HG02943 (cell line): ENCODE measurements at regions not wholly inside any gene's neighbourhood (a gene's known extent, or its start where the extent isn't known, plus 50 kb on each side); places are given as distances from the start of the nearest gene placed in this dataset.

Experiments
- ATAC-seq: cut with Tn5 transposase; IDR thresholded peaks from one replicate; pipeline ENCODE4 v1.9.1; 2021; ENCODE audit warnings: mild to moderate bottlenecking, low read depth, moderate library complexity; ENCODE audit not compliant: unreplicated experiment

GRCh38 chr1:83531521-83532309 lies 467.2 kb downstream of the TTLL7 start:
- ATAC-seq: no peak

DNA sequence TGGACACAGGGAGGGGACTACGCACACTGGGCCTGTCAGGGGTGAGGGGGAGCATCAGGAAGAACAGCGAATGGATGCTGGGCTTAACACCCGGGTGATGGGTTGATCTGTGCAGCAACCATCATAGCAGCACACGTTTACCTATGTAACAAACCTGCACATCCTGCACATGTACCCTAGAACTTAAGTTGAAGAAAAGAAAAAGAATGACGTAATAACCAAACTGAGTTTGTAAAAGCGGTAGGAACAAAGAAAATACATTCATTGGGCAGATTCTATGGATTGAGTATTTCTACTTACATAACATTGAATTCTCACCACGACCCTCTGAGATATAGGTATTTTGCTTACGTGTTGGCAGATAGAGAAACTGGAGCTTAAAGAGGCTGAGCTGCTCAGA lies 468.4 kb downstream of the TTLL7 start:
- no peak for ATAC-seq

GRCh38 chr1:83527987-83528386 lies 470.9 kb downstream of the TTLL7 start:
- no peak for ATAC-seq

DNA sequence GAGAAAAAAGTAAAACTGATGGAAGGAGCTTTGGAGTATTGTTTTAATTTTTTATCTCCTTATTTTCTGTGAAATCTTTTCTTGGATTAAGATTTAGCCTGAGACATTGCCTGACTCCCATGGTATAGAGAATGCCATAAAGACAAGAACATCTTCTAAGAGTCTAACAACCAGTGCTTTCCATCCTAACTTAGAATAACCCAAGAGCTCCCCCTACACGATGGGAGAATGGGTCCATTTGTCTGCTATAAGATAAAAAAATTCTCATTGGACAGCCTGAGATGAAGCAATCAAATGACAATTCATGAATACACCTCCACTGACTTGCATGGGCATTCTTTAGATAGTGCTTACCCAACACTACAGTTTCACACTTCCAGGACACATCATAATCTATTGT lies 478.1 kb downstream of the TTLL7 start:
- no peak for ATAC-seq

- ATAC-seq: no peak
Measured at GRCh38 chr1:83516369-83516768, 482.6 kb downstream of the TTLL7 start.

DNA sequence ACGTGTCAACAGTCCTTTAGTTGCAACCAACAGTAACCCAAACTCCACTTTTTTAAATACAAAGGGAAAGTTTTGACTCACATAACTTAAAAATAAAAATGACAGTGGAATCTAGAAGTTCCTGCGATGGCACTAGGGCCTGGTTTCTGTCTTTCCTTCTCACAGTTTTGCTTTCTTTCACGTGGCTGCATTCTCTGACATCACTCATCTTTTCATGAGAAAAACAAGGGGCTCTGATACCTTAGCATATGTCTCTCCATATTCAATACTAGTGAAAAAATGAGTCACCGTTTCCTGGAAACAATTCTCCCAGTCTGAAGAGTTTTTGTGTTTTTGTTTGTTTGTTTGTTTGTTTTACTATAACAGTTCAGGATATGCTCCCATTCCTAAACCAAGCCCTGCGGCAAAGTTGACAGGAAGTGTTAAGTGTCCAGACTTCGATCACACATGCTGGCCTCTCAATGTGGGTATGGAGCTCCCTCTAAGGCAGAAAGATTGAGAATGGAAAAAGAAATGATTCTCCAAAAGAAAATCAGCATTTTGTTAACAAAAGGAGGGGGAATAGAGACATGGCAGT lies 483.3 kb downstream of the TTLL7 start:
- ATAC-seq: no peak

- ATAC-seq: no peak
Measured at GRCh38 chr1:83512373-83513193, 486.3 kb downstream of the TTLL7 start.

- no peak for ATAC-seq
Measured at GRCh38 chr1:83511146-83511726, 487.7 kb downstream of the TTLL7 start.

- ATAC-seq: no peak
Measured at GRCh38 chr1:83509301-83509781, 489.6 kb downstream of the TTLL7 start.

GRCh38 chr1:83508485-83509151 lies 490.3 kb downstream of the TTLL7 start:
- peak; percentile 95 for ATAC-seq

- ATAC-seq: no peak
Measured at GRCh38 chr1:83505148-83505547, 493.8 kb downstream of the TTLL7 start.

GRCh38 chr1:83503153-83503552 lies 495.8 kb downstream of the TTLL7 start:
- no peak for ATAC-seq

GRCh38 chr1:83500987-83501591 lies 497.8 kb downstream of the TTLL7 start:
- ATAC-seq: peak; percentile 86

DNA sequence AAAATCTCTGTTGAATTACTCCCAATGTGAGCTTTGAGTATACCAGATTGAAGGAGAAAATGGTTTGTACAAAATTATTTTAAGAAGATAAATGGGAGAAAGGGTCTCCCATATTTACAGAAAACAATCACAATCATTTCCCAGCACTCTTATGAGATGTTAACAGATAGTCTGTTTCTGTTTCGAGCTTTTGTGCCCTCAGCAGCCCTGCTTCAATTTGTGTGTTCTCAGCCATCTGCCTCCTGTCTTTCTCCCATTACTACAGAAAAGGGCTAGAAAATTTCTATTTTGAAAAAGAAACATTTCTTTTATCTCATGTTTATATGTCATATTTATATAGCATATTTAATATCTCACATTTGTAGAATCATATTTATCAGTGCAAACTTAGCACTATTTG lies 498.4 kb downstream of the TTLL7 start:
- ATAC-seq: no peak

DNA sequence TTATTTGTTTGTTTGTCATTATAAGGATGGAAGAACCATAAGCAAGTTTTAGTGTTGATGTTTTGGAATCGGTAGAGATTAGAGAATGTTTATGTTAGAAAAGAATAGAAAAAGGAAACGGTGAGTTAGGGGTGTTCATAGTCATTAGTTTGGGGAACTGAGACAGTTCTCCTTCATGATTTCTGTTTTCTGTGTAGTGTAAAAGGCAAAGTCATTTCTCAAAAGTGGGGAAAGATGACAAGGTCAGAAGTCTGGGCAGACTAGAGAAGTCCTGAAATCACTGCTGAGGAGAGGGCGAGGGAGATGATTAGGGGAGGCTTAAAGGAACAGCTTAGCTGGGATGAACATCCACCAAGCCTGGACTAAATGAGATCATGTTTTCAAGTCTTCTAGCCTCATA lies 498.9 kb downstream of the TTLL7 start:
- ATAC-seq: peak; percentile 57

GRCh38 chr1:83497563-83497962 lies 501.4 kb downstream of the TTLL7 start:
- no peak for ATAC-seq

GRCh38 chr1:83495560-83495959 lies 503.4 kb downstream of the TTLL7 start:
- no peak for ATAC-seq

DNA sequence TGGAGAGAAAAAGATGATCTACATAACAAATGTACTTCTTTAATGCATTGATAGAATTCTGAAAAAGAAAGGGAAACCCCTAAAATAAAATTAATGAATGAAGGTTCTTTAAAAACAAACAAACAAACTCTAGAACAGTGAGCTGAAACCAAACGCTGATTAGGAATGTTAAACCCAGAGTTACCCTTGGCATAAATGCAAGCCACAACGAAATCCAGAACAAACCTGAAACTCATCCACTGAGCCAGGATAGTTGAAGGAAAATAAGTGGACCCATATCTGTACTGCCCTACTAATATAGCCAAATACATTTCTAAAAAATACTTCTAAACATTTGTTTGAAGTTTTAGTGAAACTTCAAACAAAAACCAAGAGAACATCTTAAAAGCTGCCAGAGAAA lies 505.3 kb downstream of the TTLL7 start:
- ATAC-seq: no peak

DNA sequence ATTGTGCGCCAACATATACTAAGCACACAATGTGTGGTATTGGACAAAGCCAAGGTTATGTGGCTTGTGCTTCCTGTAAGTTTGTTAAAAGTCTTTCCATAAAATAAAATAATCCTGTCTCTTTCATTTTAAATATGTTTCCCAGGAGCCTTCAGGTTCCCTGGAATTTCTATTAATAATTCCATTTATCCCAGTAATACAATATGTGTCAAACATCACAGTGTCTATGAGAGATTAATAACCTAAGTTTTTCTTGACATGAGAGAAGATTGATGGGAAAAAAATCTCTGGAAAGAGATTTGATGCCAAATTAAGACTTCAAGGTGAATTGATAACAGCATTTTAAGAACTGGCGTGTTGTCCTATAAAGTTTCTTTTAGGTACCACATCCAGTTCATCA lies 507.0 kb downstream of the TTLL7 start:
- no peak for ATAC-seq

GRCh38 chr1:83490988-83491387 lies 507.9 kb downstream of the TTLL7 start:
- ATAC-seq: no peak
